Keratinocyte (primary cell): ENCODE measurements at regions not wholly inside any gene's neighbourhood (a gene's known extent, or its start where the extent isn't known, plus 50 kb on each side); places are given as distances from the start of the nearest gene placed in this dataset.

Experiments
- CTCF ChIP-seq, 3 experiments: IDR thresholded peaks in 1 of 3; conservative IDR thresholded peaks in 1 of 3; optimal IDR thresholded peaks in 1 of 3; 2 replicates in 2 of 3; 3 replicates in 1 of 3; pipeline versions ENCODE3 to v1.5.1; 2011; ENCODE audit warnings: low read length in 3 of 3, mild to moderate bottlenecking in 3 of 3, moderate library complexity in 2 of 3, control low read depth in 1 of 3, inconsistent platforms in 1 of 3; ENCODE audit not compliant: insufficient read depth in 2 of 3; ENCODE audit errors: extremely low read depth in 1 of 3
- EZH2 ChIP-seq: IDR thresholded peaks from one replicate; pipeline ENCODE4 v1.6.1; 2012; ENCODE audit warnings: inconsistent platforms, mild to moderate bottlenecking, low read length, moderate library complexity

- TF ChIP-seq CTCF (optimal IDR thresholded peaks at IDR 0.05 in 1 of 3, IDR thresholded peaks at IDR 0.05 in 1 of 3, conservative IDR thresholded peaks at IDR 0.05 in 1 of 3; ENCODE audit: extremely low read depth in 1 of 3, insufficient read depth in 2 of 3, low read length in 3 of 3) (no peak), EZH2 (no peak)
Measured at GRCh38 chr7:47042669-47043068, 539.2 kb downstream of the TNS3 start.
